22Rv1 (cell line): ENCODE measurements at regions not wholly inside any gene's neighbourhood (a gene's known extent, or its start where the extent isn't known, plus 50 kb on each side); places are given as distances from the start of the nearest gene placed in this dataset.

Experiments
- CTCF ChIP-seq: fragments of 450-650 bp; IDR thresholded peaks from 2 replicates; pipeline ENCODE4 v1.5.1; 2017; ENCODE audit warnings: mild to moderate bottlenecking
- ZFX ChIP-seq: fragments of 450-650 bp; IDR thresholded peaks from 2 replicates; pipeline ENCODE4 v1.6.1; 2017; ENCODE audit warnings: antibody characterized with exemption, borderline replicate concordance

- TF ChIP-seq CTCF: no peak
- no peak for TF ChIP-seq ZFX
Observed at GRCh38 chr2:121130301-121130850, 154.6 kb downstream of the TFCP2L1 start.
